CD4-positive, alpha-beta memory T cell (primary cell): ENCODE measurements at regions not wholly inside any gene's neighbourhood (a gene's known extent, or its start where the extent isn't known, plus 50 kb on each side); places are given as distances from the start of the nearest gene placed in this dataset.
"Not testable (repeated sequence)": the region's sequence is repeated elsewhere in the genome, so short reads cannot be mapped to it uniquely, and the experiment has no call there.

Experiments
- CTCF ChIA-PET: fragments of 350-600 bp; sonication (Branson Sonifier 250); formaldehyde crosslinking; loops from one replicate; lab custom pipeline; 2021; ENCODE audit warnings: inconsistent platforms; ENCODE audit not compliant: partially characterized antibody; lab: Charles Lee
- POLR2A ChIA-PET: fragments of 350-600 bp; sonication (Branson Sonifier 250); formaldehyde crosslinking; loops from one replicate; lab custom pipeline; 2021; ENCODE audit not compliant: partially characterized antibody; lab: Charles Lee
- DNase-seq, 5 donors: peaks; one replicate each; pipeline versions ENCODE4 v3.0.0 to v3.0.0-alpha.2; 2020 to 2022; ENCODE audit warnings: mixed read lengths in 1 of 5
- H3K27ac ChIP-seq: one replicate; pipeline ENCODE4 v1.7.0; 2013; ENCODE audit warnings: low read depth, low read length
- H3K27me3 ChIP-seq: 2 replicates; pipeline ENCODE4 v1.7.0; 2013; ENCODE audit warnings: mild to moderate bottlenecking, low read length, moderate library complexity; ENCODE audit not compliant: insufficient read depth
- H3K36me3 ChIP-seq: 2 replicates; pipeline ENCODE4 v1.7.0; 2013; ENCODE audit warnings: mild to moderate bottlenecking, low read length, moderate library complexity; ENCODE audit not compliant: insufficient read depth
- H3K4me1 ChIP-seq: 2 replicates; pipeline ENCODE4 v1.7.0; 2013; ENCODE audit warnings: mild to moderate bottlenecking, low read length, moderate library complexity; ENCODE audit not compliant: insufficient read depth
- H3K4me3 ChIP-seq, 2 donors: one replicate each; pipeline ENCODE4 v1.7.0; 2013; ENCODE audit warnings: low read length in 2 of 2, mild to moderate bottlenecking in 1 of 2
- H3K9me3 ChIP-seq, 2 donors: one replicate each; pipeline ENCODE4 v1.7.0; 2013; ENCODE audit warnings: low read length in 2 of 2, control low read depth in 1 of 2; ENCODE audit not compliant: control insufficient read depth in 1 of 2
- H3K27ac Mint-ChIP-seq, 7 donors: one replicate each; pipeline ENCODE4 v1.8.0; 2020 to 2021; ENCODE audit warnings: mixed read lengths in 7 of 7, mild to moderate bottlenecking in 6 of 7, inconsistent platforms in 3 of 7, moderate library complexity in 3 of 7
- H3K27me3 Mint-ChIP-seq, 2 donors: one replicate each; pipeline ENCODE4 v1.8.0; 2020 to 2021; ENCODE audit warnings: mixed read lengths in 2 of 2
- H3K36me3 Mint-ChIP-seq, 2 donors: one replicate each; pipeline ENCODE4 v1.8.0; 2020 to 2021; ENCODE audit warnings: mixed read lengths in 2 of 2, inconsistent platforms in 1 of 2, mild to moderate bottlenecking in 1 of 2
- H3K4me1 Mint-ChIP-seq, 4 donors: one replicate each; pipeline ENCODE4 v1.8.0; 2020 to 2021; ENCODE audit warnings: mixed read lengths in 4 of 4, mild to moderate bottlenecking in 1 of 4
- H3K4me3 Mint-ChIP-seq, 8 donors: one replicate each; pipeline ENCODE4 v1.8.0; 2020 to 2021; ENCODE audit warnings: mixed read lengths in 8 of 8, mild to moderate bottlenecking in 7 of 8, moderate library complexity in 6 of 8, inconsistent platforms in 3 of 8
- H3K9me3 Mint-ChIP-seq, 8 donors: one replicate each; pipeline ENCODE4 v1.8.0; 2020 to 2021; ENCODE audit warnings: mixed read lengths in 8 of 8, mild to moderate bottlenecking in 5 of 8, inconsistent platforms in 3 of 8, moderate library complexity in 1 of 8
- intact Hi-C: fragments of 100-400 bp; cut with micrococcal nuclease; formaldehyde crosslinking; loops from one replicate; pipeline ENCODE4 v1.15.1; 2023

DNA sequence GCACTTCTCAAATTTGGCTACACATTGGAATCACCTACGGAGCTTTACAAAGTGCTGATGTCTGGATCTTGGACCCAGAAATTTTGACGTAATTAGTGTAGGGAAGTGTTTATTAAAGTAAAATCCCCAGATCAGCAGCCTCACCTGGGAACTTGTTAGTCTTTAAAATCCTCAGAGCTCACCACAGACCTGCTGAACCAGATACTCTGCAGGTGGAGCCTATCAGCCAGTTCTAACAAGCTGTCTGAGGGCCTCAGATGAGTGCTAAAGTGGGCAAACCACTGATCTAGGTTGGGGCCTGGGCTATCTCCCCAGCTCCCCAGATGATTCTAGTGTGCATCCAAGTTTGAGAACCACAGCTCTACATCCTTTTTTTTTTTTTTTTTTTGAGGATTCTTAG is 436.0 kb downstream of the ETS1 start:
- Mint-ChIP-seq H3K36me3 (no peaks in the 10 kb centered on the region), H3K9me3 (no peaks in the 10 kb centered on the region), H3K4me3 (no peak overlapping the region), H3K4me1 (peaks cover 2 to 10% (median 5%) of the 10 kb centered on the region in 4 donors), H3K27me3 (no peaks in the 10 kb centered on the region), H3K27ac (no peak overlapping the region)
- Histone ChIP-seq H3K36me3 (no peaks in the 10 kb centered on the region), H3K4me1 (no peaks in the 10 kb centered on the region), H3K27ac (no peak overlapping the region), H3K9me3 (no peaks in the 10 kb centered on the region), H3K4me3 (no peak overlapping the region), H3K27me3 (no peaks in the 10 kb centered on the region)
- POLR2A ChIA-PET: no interaction called here
- CTCF ChIA-PET: interaction anchor here (0.8 to 2.3 kb wide), 8 partner anchors 9 to 679 kb away, joined by 3 to 12 read pairs (median 4); no protein-coding TSS in a partner anchor
- DNase-seq: no peak
- intact Hi-C loops: no loop called here

DNA sequence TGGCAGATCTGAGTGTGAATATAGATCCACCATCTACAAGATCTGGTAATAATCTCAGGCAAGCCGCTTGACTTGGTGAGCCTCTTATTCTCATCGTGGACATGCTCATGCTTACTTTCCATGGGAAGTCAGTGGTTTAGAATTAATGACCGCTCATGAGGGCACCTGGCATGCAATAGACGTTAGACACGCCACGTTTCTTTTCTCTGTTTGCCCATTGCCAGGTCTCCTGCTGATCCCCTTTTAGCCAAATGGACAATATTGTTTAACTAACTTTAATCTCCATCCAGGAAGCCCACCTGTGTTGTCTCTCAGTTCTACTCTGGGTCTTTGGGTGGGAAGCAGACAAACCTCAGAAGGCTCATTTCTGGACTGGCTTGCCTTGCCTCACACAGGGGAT is 439.1 kb downstream of the ETS1 start:
- intact Hi-C loops: no loop called here
- ChIA-PET CTCF (interaction anchor here (1.2 to 3.9 kb wide), 3 partner anchors 9 to 52 kb away, joined by 3 to 44 read pairs (median 3); no protein-coding TSS in a partner anchor), POLR2A (interaction anchor here (0.6 kb wide), 2 partner anchors 100 to 956 kb away, joined by 3 read pairs; no protein-coding TSS in a partner anchor)
- no peaks in the 10 kb centered on the region for H3K27me3 ChIP-seq
- H3K4me1 ChIP-seq: no peaks in the 10 kb centered on the region
- H3K4me3 ChIP-seq: no peak overlapping the region
- H3K9me3 ChIP-seq: no peaks in the 10 kb centered on the region
- no peaks in the 10 kb centered on the region for H3K27me3 Mint-ChIP-seq
- H3K9me3 Mint-ChIP-seq: peaks cover 0 to 2% (median 0%) of the 10 kb centered on the region in 8 donors
- H3K4me1 Mint-ChIP-seq: peaks cover 4 to 11% (median 6%) of the 10 kb centered on the region in 4 donors
- no peak overlapping the region for H3K27ac Mint-ChIP-seq
- no peak overlapping the region for H3K4me3 Mint-ChIP-seq
- no peak for DNase-seq
- H3K27ac ChIP-seq: no peak overlapping the region
- H3K36me3 Mint-ChIP-seq: no peaks in the 10 kb centered on the region
- H3K36me3 ChIP-seq: no peaks in the 10 kb centered on the region

DNA sequence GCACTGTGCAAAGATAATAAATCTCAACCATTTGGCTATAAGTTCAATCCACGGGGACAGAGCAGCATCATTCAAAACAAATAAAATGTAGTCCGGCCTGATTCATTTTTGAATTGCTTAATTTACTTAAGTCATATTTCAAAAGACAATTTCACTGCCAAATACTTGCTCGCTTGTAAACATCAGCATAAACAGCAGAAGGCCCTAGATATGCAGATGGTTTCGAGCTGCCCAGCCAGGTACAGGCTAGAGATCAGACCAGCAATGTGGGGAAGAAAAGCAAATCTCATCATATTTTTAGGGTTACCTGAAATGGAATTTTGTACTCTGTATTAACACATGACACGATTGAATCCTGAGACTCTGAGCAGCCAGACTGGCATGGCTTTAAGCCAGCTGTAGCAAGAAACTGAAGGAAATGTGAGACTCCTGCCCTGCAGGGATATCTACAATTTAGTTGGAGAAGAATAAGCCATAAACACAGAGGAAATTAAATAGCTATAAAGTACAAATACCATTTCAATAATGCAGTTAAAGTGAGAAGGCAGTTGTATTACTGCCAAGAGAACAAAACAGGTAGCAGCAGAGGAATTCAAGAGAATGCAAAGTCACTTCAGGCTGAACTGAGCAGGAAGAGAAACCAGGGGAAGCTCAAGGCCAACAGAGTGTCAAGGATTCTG is 440.3 kb downstream of the ETS1 start:
- Histone ChIP-seq H3K27me3 (no peaks in the 10 kb centered on the region), H3K36me3 (no peaks in the 10 kb centered on the region), H3K9me3 (no peaks in the 10 kb centered on the region), H3K4me1 (no peaks in the 10 kb centered on the region), H3K4me3 (no peak overlapping the region), H3K27ac (no peak overlapping the region)
- Mint-ChIP-seq H3K4me3 (no peak overlapping the region), H3K27me3 (no peaks in the 10 kb centered on the region), H3K27ac (peak overlapping the region in 2 of 7 donors; percentile 48 to 83), H3K9me3 (peaks cover 0 to 6% (median 3%) of the 10 kb centered on the region in 8 donors), H3K36me3 (no peaks in the 10 kb centered on the region), H3K4me1 (peaks cover 4 to 11% (median 6%) of the 10 kb centered on the region in 4 donors)
- no peak for DNase-seq
- intact Hi-C loops: no loop called here
- ChIA-PET CTCF (interaction anchor here (0.7 to 3.9 kb wide), 4 partner anchors 8 to 486 kb away, joined by 3 to 44 read pairs (median 3); no protein-coding TSS in a partner anchor), POLR2A (interaction anchor here (0.6 kb wide), 1 partner anchor 26 kb away, joined by 3 read pairs; no protein-coding TSS in a partner anchor)

DNA sequence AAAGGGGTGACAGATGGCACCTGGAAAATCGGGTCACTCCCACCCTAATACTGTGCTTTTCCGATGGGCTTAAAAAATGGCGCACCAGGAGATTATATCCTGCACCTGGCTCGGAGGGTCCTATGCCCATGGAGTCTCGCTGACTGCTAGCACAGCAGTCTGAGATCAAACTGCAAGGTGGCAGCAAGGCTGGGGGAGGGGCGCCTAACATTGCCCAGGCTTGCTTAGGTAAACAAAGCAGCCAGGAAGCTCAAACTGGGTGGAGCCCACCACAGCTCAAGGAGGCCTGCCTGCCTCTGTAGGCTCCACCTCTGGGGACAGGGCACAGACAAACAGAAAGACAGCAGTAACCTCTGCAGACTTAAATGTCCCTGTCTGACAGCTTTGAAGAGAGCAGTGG is 447.1 kb downstream of the ETS1 start:
- H3K9me3 ChIP-seq, H3K4me3 ChIP-seq, H3K36me3 ChIP-seq, H3K27ac ChIP-seq, intact Hi-C loops, H3K4me1 ChIP-seq, H3K27me3 ChIP-seq, POLR2A ChIA-PET, H3K27me3 Mint-ChIP-seq, H3K27ac Mint-ChIP-seq: not testable (repeated sequence)
- DNase-seq: peak in 4 of 5 donors; percentile 8 to 37 (median 16)
- Mint-ChIP-seq H3K9me3 (peaks cover 0 to 17% (median 10%) of the 10 kb centered on the region in 8 donors), H3K4me3 (peak overlapping the region in 3 of 8 donors; percentile 11 to 74 (median 18)), H3K4me1 (peaks cover 10 to 23% (median 14%) of the 10 kb centered on the region in 4 donors), H3K36me3 (peaks cover 1 to 10% of the 10 kb centered on the region in 2 donors)
- CTCF ChIA-PET: interaction anchor here (1.8 kb wide), 1 partner anchor 18 kb away, joined by 7 read pairs; no protein-coding TSS in a partner anchor

DNA sequence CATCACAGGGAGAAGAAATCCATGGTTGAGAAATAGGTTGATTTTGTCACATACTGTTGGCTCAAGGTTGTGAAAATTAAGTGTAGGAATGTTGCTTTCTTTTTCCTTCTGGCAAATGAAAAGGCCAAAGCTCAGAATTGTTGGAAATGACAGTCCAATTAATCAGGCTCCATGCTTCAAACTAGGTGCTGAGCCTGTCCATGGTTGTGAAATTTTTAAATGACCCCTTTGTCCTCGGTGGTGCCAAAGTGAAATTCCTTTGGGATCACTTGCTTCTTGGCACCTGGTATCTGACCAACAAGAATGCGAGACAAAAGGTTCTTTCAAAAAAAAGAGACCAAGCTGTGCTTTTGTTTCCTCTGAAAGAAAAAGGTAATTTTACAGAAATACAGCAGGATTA is 451.9 kb downstream of the ETS1 start:
- DNase-seq: no peak
- Mint-ChIP-seq H3K27ac (no peak overlapping the region), H3K9me3 (peaks cover 0 to 12% (median 6%) of the 10 kb centered on the region in 8 donors), H3K4me3 (no peak overlapping the region), H3K4me1 (peaks cover 10 to 29% (median 15%) of the 10 kb centered on the region in 4 donors), H3K36me3 (peaks cover 1 to 10% of the 10 kb centered on the region in 2 donors), H3K27me3 (no peaks in the 10 kb centered on the region)
- H3K9me3 ChIP-seq: no peaks in the 10 kb centered on the region
- no peaks in the 10 kb centered on the region for H3K36me3 ChIP-seq
- ChIA-PET POLR2A (no interaction called here), CTCF (interaction anchor here (1.1 kb wide), 1 partner anchor 24 kb away, joined by 3 read pairs; no protein-coding TSS in a partner anchor)
- H3K4me1 ChIP-seq: peaks cover 6% of the 10 kb centered on the region
- intact Hi-C loops: no loop called here
- H3K27ac ChIP-seq: no peak overlapping the region
- H3K27me3 ChIP-seq: no peaks in the 10 kb centered on the region
- no peak overlapping the region for H3K4me3 ChIP-seq

DNA sequence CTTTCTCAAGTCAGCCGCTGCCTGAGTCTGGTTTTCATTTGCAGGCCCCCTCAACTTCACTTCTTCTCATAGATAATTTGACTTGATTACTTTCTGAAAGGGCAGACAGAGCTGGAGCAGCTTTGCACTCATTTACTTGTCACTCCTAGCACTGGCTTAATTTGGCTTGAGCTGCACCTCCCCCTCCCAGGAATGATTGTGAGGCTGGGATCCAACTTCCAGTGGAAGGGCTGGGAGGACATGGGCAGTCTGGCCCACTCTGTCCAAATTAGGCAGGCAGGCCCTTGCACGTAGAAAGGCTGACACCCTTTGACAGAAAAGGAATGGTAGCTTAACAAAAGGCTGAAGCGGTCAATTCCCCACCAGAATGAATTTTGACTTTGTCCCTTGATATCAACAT is 453.9 kb downstream of the ETS1 start:
- H3K4me1 ChIP-seq: no peaks in the 10 kb centered on the region
- POLR2A ChIA-PET: interaction anchor here (0.7 kb wide), 1 partner anchor 99 kb away, joined by 3 read pairs; no protein-coding TSS in a partner anchor
- intact Hi-C loops: no loop called here
- H3K4me1 Mint-ChIP-seq: peaks cover 0 to 13% (median 4%) of the 10 kb centered on the region in 4 donors
- H3K9me3 ChIP-seq: no peaks in the 10 kb centered on the region
- H3K27ac Mint-ChIP-seq: no peak overlapping the region
- CTCF ChIA-PET: interaction anchor here (0.9 to 2.8 kb wide), 2 partner anchors 24 to 101 kb away, joined by 3 to 18 read pairs; no protein-coding TSS in a partner anchor
- no peaks in the 10 kb centered on the region for H3K27me3 Mint-ChIP-seq
- H3K36me3 ChIP-seq: no peaks in the 10 kb centered on the region
- no peaks in the 10 kb centered on the region for H3K27me3 ChIP-seq
- H3K4me3 Mint-ChIP-seq: no peak overlapping the region
- no peak overlapping the region for H3K27ac ChIP-seq
- no peak overlapping the region for H3K4me3 ChIP-seq
- H3K36me3 Mint-ChIP-seq: no peaks in the 10 kb centered on the region
- H3K9me3 Mint-ChIP-seq: no peaks in the 10 kb centered on the region
- no peak for DNase-seq

DNA sequence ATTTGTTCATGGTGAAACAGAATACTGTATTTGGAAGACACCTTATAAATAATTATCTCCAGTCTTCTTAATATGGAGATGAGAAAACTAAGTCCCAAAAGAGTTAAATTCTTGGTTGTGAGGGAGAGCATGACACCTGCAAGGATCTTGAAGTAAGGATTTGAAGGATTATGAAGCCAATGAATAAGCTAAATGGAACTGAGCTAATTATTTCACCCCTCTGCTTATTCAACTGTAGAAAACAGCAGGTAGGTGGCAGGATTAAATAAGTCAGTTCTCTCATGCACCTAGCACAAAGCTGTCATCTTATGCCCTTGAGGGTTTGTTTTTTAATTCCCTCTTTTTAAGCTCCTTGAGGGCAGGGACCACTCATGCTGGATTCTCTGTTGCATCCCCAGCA is 457.3 kb downstream of the ETS1 start:
- Mint-ChIP-seq H3K4me3 (no peak overlapping the region), H3K36me3 (no peaks in the 10 kb centered on the region), H3K27me3 (no peaks in the 10 kb centered on the region), H3K9me3 (no peaks in the 10 kb centered on the region), H3K4me1 (peaks cover 0 to 13% (median 4%) of the 10 kb centered on the region in 4 donors), H3K27ac (peak overlapping the region in 1 of 7 donors; percentile 19)
- CTCF ChIA-PET: interaction anchor here (0.7 to 3.6 kb wide), 11 partner anchors 9 to 701 kb away, joined by 3 to 39 read pairs (median 3); no protein-coding TSS in a partner anchor
- Histone ChIP-seq H3K27me3 (no peaks in the 10 kb centered on the region), H3K4me1 (no peaks in the 10 kb centered on the region), H3K27ac (no peak overlapping the region), H3K9me3 (no peaks in the 10 kb centered on the region), H3K36me3 (no peaks in the 10 kb centered on the region), H3K4me3 (no peak overlapping the region)
- POLR2A ChIA-PET: interaction anchor here (0.9 to 1.1 kb wide), 2 partner anchors 88 to 91 kb away, joined by 3 to 5 read pairs; no protein-coding TSS in a partner anchor
- no peak for DNase-seq
- intact Hi-C loops: no loop called here
